Lung (tissue), 11 donors: ENCODE measurements at regions not wholly inside any gene's neighbourhood (a gene's known extent, or its start where the extent isn't known, plus 50 kb on each side); places are given as distances from the start of the nearest gene placed in this dataset.

Experiments
- ATAC-seq: fragments of 200-7000 bp; cut with Tn5 transposase; one replicate; pipeline ENCODE4 v1.9.1; 2020; ENCODE audit warnings: moderate number of reproducible peaks; ENCODE audit not compliant: insufficient read depth, low FRiP score
- DNase-seq, 3 donors: peaks; one replicate each; pipeline ENCODE4 v3.0.0-alpha.2; 2013 to 2017
- H3K27ac ChIP-seq, 2 donors: one replicate each; pipeline ENCODE4 v1.5.1; 2013; ENCODE audit warnings: mild to moderate bottlenecking in 2 of 2, moderate library complexity in 2 of 2, control low read depth in 1 of 2, inconsistent platforms in 1 of 2, low read depth in 1 of 2, low read length in 1 of 2
- H3K27me3 ChIP-seq, 3 donors: one replicate each; pipeline ENCODE4 v1.5.1; 2013; ENCODE audit warnings: low read length in 2 of 3; ENCODE audit not compliant: control insufficient read depth in 3 of 3, insufficient read depth in 3 of 3
- H3K36me3 ChIP-seq, 4 donors: one replicate each; pipeline ENCODE4 v1.5.1; 2013; ENCODE audit warnings: low read length in 4 of 4, mild to moderate bottlenecking in 1 of 4, moderate library complexity in 1 of 4; ENCODE audit not compliant: control insufficient read depth in 4 of 4, insufficient read depth in 4 of 4
- H3K4me1 ChIP-seq, 5 donors: one replicate each; pipeline ENCODE4 v1.5.1; 2013; ENCODE audit warnings: low read length in 5 of 5, mild to moderate bottlenecking in 2 of 5, moderate library complexity in 1 of 5; ENCODE audit not compliant: control insufficient read depth in 5 of 5, insufficient read depth in 5 of 5
- H3K4me3 ChIP-seq: one replicate; pipeline ENCODE4 v1.5.1; 2013; ENCODE audit warnings: mild to moderate bottlenecking, control low read depth, moderate library complexity
- H3K9ac ChIP-seq, 2 donors: one replicate each; pipeline ENCODE4 v1.5.1; 2013; ENCODE audit warnings: low read length in 2 of 2, control low read depth in 1 of 2; ENCODE audit not compliant: insufficient read depth in 1 of 2
- H3K9me3 ChIP-seq, 4 donors: one replicate each; pipeline ENCODE4 v1.5.1; 2013; ENCODE audit warnings: low read length in 3 of 4, mild to moderate bottlenecking in 1 of 4, moderate library complexity in 1 of 4; ENCODE audit not compliant: control insufficient read depth in 4 of 4, insufficient read depth in 3 of 4
- CTCF ChIP-seq: IDR thresholded peaks from 2 replicates; pipeline ENCODE4 v1.5.1; 2012; ENCODE audit warnings: mild to moderate bottlenecking; ENCODE audit errors: control extremely low read depth, extremely low read depth
- WGBS, 2 donors: extraction: QIAGEN DNeasy Blood & Tissue Kit; methylation state at CpG; one replicate each; pipeline ENCODE4 v1.1.7; 2013; 5-methylcytosine and 5-hydroxymethylcytosine counted together
- donor health status: control.
- donor health status: control.
- donor health status: Bipolar disorder and iron deficiency.
- donor health status: healthy.
- donor health status: DM: yes; HTN: yes; CAD: no.

GRCh38 chr15:62914461-62915079, 128.0 kb upstream of the TPM1 start:
- ATAC-seq (no peak), DNase-seq (peak in 1 of 3 donors; percentile 27)
- Histone ChIP-seq H3K4me1 (peaks cover 0 to 24% (median 0%) of the 10 kb centered on the region in 5 donors), H3K27me3 (no peaks in the 10 kb centered on the region), H3K36me3 (no peaks in the 10 kb centered on the region), H3K9ac (no peak overlapping the region), H3K9me3 (peaks cover 0 to 3% (median 0%) of the 10 kb centered on the region in 4 donors), H3K27ac (no peak overlapping the region), H3K4me3 (no peak overlapping the region)
- no peak for TF ChIP-seq CTCF
- 89 to 95% methylated on average over 7 of the region's 7 CpGs for WGBS, 2 donors

GRCh38 chr15:62920682-62921502, 121.7 kb upstream of the TPM1 start:
- Histone ChIP-seq H3K9me3 (no peaks in the 10 kb centered on the region), H3K27me3 (no peaks in the 10 kb centered on the region), H3K27ac (no peak overlapping the region), H3K4me3 (no peak overlapping the region), H3K9ac (no peak overlapping the region), H3K36me3 (no peaks in the 10 kb centered on the region), H3K4me1 (peaks cover 0 to 9% (median 0%) of the 10 kb centered on the region in 5 donors)
- TF ChIP-seq CTCF: no peak
- 41 to 56% methylated on average over 3 of the region's 3 CpGs for WGBS, 2 donors
- peak; percentile 49 to 77 (median 65) for DNase-seq
- no peak for ATAC-seq

- 74 to 90% methylated on average over 3 of the region's 3 CpGs for WGBS, 2 donors
Observed at GRCh38 chr15:62922514-62922913, 120.0 kb upstream of the TPM1 start.

More at GRCh38 chr15:62922514-62922913, 120.0 kb upstream of the TPM1 start:
- DNase-seq: no peak
- Histone ChIP-seq H3K9me3 (no peaks in the 10 kb centered on the region), H3K27ac (no peak overlapping the region), H3K36me3 (no peaks in the 10 kb centered on the region), H3K9ac (no peak overlapping the region), H3K4me1 (peaks cover 0 to 9% (median 0%) of the 10 kb centered on the region in 5 donors), H3K27me3 (no peaks in the 10 kb centered on the region), H3K4me3 (no peak overlapping the region)
- no peak for ATAC-seq
- no peak for TF ChIP-seq CTCF
